Motor neuron (in vitro differentiated cells): ENCODE measurements at regions not wholly inside any gene's neighbourhood (a gene's known extent, or its start where the extent isn't known, plus 50 kb on each side); places are given as distances from the start of the nearest gene placed in this dataset.

Experiments used
- ATAC-seq, 8 experiments: fragments of 200-7000 bp; cut with Tn5 transposase; replicated peaks in 6 of 8; 2 replicates each; pipeline ENCODE4 v1.8.0; 2021; ENCODE audit warnings: mild to moderate bottlenecking in 8 of 8, moderate library complexity in 8 of 8
- H3K27ac ChIP-seq, 2 donors: fragments of 250-450 bp; sonication (Bioruptor Pico); 2 replicates each; pipeline ENCODE4 v1.9.0; 2021; ENCODE audit warnings: antibody characterized with exemption in 2 of 2, mild to moderate bottlenecking in 2 of 2, moderate library complexity in 1 of 2
- H3K4me1 ChIP-seq, 2 donors: fragments of 250-450 bp; sonication (Bioruptor Pico); replicated peaks in 1 of 2; 2 replicates each; pipeline ENCODE4 v1.6.1; 2021; ENCODE audit warnings: antibody characterized with exemption in 2 of 2, mild to moderate bottlenecking in 2 of 2, moderate library complexity in 1 of 2
- H3K4me3 ChIP-seq, 5 donors: fragments of 250-450 bp; sonication (Bioruptor Pico); 2 replicates each; pipeline ENCODE4 v1.9.0; 2021; ENCODE audit warnings: antibody characterized with exemption in 5 of 5, mild to moderate bottlenecking in 5 of 5, moderate library complexity in 4 of 5
- WGBS, 10 experiments: fragments of 450-650 bp; shearing (Covaris generic); methylation state at CpG; one replicate each; pipeline ENCODE4 v1.0.0; 2022; 5-methylcytosine and 5-hydroxymethylcytosine counted together
- in situ Hi-C, 9 experiments: fragments of 400-800 bp; cut with MboI; loops; one replicate each; pipeline ENCODE4 v1.15.0; 2021; ENCODE audit warnings: low sequenced_read_pairs in 9 of 9, low pct_unique_long_range_greater_than_20kb in 2 of 9; ENCODE audit not compliant: unreplicated experiment in 9 of 9

DNA sequence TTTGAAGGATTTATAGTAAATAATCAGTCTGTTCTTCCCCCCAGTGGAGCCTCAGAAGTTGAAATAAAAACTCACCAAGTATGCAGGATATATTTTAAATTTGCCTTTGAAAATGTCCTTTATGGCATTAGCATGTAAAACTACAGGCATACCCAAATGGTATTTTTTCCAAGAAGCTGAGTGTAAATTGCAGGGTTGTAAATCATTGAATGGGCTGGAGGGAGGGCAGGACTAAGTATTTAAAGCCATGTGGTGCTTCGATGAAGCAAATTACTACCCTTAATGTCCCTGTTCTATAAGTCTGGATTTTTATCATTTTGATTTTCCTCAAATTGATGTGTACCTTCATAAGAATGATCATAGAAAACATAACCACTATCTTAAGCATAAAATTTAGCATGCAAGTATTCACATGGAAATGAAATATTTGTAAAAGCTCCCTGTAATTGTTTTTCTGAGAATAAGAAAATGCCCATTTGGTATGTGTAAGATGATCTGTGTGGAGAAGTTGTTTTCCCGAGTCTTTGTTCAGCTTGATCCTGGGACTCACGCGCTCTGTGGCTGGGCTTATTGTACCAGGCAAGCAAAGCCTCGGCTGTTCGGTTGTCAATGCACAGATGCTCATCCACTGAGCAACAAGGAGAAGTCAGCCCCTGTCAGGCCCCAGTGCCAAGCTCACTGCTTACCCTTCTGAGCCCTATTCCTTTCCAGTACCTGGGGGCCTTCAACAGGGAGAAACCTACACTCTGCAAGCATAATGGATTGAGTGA lies 66.7 kb downstream of the CD164 start:
- Histone ChIP-seq H3K4me3 (no peak overlapping the region), H3K4me1 (peaks cover 9 to 15% of the 10 kb centered on the region in 2 donors), H3K27ac (no peak overlapping the region)
- WGBS, 10 experiments, result 20 to 100% (median 33%) methylated on average over 1 to 6 of the region's 6 CpGs; no CpG with 5 or more reads in 1 of the 10 experiments
- peak; percentile 36 to 93 (median 90) for ATAC-seq
- in situ Hi-C loops, result no loop called here

DNA sequence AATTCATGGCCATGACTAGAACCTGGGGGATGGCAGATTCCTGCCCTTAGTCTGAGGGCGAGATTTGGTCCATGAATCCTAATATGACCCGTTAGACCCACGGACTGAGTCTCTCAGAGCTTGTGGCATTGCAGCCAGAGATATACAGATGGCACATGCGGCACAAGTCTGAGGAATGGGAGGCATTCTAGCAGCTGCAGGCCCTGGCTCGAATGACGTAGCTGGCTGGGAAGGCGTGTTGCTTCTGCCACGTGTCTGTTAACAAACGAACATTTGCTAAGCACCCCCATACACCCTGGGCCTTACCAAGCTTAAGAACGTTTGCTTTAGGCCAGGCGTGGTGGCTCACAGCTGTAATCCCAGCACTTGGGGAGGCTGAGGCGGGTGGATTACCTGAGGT lies 68.0 kb downstream of the CD164 start:
- H3K4me1 ChIP-seq, result peaks cover 9 to 15% of the 10 kb centered on the region in 2 donors
- WGBS, 10 experiments, result 25 to 100% (median 86%) methylated on average over 1 to 10 of the region's 12 CpGs; no CpG with 5 or more reads in 4 of the 10 experiments
- in situ Hi-C loops, result no loop called here
- H3K4me3 ChIP-seq, result no peak overlapping the region
- no peak for ATAC-seq
- no peak overlapping the region for H3K27ac ChIP-seq

DNA sequence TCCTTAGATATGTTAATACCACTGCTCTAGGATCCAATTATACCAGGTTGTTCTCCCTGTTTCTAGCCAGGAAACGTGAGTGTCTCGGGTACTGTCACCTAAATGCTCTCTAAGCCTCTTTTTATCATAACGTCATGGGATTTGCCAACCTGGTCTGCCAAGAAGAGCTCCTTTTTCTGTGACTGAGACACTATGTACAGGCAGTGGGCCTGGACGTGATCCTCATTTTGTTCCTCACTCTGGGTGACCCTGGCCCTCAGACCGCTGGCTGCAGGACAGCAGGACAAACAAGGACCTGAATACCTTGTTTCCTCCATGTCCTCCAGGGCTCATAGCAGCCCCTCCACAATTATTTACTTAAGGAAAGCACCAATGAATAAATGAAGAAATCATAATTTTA lies 69.1 kb downstream of the CD164 start:
- WGBS, 10 experiments, result 78 to 100% (median 91%) methylated on average over 2 to 5 of the region's 5 CpGs; no CpG with 5 or more reads in 5 of the 10 experiments
- in situ Hi-C loops, result no loop called here
- no peak overlapping the region for H3K27ac ChIP-seq
- H3K4me3 ChIP-seq, result no peak overlapping the region
- no peak for ATAC-seq
- H3K4me1 ChIP-seq, result peaks cover 9 to 15% of the 10 kb centered on the region in 2 donors

DNA sequence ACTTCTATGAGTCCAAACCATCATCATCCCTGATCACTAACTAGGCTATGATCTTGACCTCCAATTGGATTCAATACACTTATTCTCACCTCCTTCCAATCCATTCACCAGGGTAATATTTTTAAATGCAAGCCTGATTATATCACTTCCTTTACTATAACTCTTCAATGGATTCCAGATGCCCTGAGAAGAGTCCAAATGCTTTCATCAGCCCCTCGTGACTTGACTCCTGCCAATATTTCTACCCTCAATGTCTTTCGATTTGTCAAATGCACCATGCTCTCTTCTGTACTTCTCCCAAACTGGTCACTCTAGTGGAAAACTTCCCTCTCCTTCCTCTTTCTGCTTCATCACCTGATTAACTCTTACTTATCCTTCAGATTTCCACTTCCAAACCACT lies 70.8 kb downstream of the CD164 start:
- ATAC-seq, result no peak
- H3K27ac ChIP-seq, result no peak overlapping the region
- H3K4me1 ChIP-seq, result peaks cover 9 to 15% of the 10 kb centered on the region in 2 donors
- WGBS, 10 experiments, result 23 to 91% (median 63%) methylated on average over 1 to 2 of the region's 2 CpGs; no CpG with 5 or more reads in 2 of the 10 experiments
- no peak overlapping the region for H3K4me3 ChIP-seq
- in situ Hi-C loops, result no loop called here

GRCh38 chr6:109309917-109310316 lies 72.3 kb downstream of the CD164 start:
- Histone ChIP-seq H3K27ac (no peak overlapping the region), H3K4me3 (no peak overlapping the region), H3K4me1 (peaks cover 0 to 3% of the 10 kb centered on the region in 2 donors)
- no peak for ATAC-seq
- in situ Hi-C loops, result no loop called here
- 71 to 100% (median 100%) methylated on average over 1 to 4 of the region's 5 CpGs; no CpG with 5 or more reads in 1 of the 10 experiments for WGBS, 10 experiments

- Histone ChIP-seq H3K4me1 (no peaks in the 10 kb centered on the region), H3K4me3 (no peak overlapping the region), H3K27ac (no peak overlapping the region)
- in situ Hi-C loops, result no loop called here
- 20 to 100% (median 80%) methylated on average over 1 to 5 of the region's 5 CpGs for WGBS, 10 experiments
- ATAC-seq, result peak in 2 of 8 experiments; percentile 88 to 91
Observed at GRCh38 chr6:109308018-109308492, 74.2 kb downstream of the CD164 start.

- no peak overlapping the region for H3K27ac ChIP-seq
- no peak overlapping the region for H3K4me3 ChIP-seq
- H3K4me1 ChIP-seq, result no peaks in the 10 kb centered on the region
- ATAC-seq, result no peak
- 93 to 100% (median 100%) methylated on average over 1 to 2 of the region's 2 CpGs; no CpG with 5 or more reads in 3 of the 10 experiments for WGBS, 10 experiments
- in situ Hi-C loops, result no loop called here
Observed at GRCh38 chr6:109306733-109307132, 75.5 kb downstream of the CD164 start.

GRCh38 chr6:109305028-109305427 lies 77.2 kb downstream of the CD164 start:
- no peak for ATAC-seq
- in situ Hi-C loops, result no loop called here
- Histone ChIP-seq H3K4me1 (peaks cover 6 to 7% of the 10 kb centered on the region in 2 donors), H3K27ac (no peak overlapping the region), H3K4me3 (no peak overlapping the region)

DNA sequence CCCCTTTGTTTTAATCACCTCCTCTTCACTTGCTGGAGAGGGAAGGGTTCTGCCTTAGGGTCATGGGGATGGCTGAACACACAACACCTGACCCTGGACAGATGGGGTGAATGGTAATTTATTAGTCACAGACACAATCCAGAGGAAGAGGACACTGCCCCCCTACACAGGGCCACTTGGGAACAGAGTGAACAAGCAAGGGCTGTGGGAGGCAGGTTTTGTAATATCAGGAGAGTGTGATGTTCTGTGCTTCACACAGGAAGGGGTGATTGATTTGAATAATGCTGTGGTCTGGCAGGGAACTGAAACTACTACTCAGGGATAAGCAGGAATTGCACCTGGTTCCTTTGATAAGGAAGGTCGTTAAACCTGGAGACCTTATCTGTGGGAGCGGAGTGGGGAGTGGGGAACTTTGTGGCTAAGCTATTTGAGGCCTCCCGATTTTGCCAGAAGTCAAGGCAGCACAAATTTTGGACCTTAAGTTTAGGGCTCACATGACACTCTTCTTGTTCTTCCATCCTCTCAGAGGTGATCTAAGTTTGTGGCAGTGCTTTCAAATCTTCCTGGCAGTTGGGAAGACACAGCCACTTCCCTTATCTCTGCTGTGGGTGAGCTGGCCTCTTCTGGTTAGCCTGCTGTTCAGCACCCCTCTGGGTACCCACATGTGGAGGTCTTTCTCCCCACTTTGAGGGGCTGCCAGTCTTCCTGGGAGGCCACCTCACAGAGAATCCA lies 77.8 kb downstream of the CD164 start:
- 17 to 70% (median 50%) methylated on average over 1 to 3 of the region's 3 CpGs; no CpG with 5 or more reads in 3 of the 10 experiments for WGBS, 10 experiments
- Histone ChIP-seq H3K4me1 (peaks cover 6 to 9% of the 10 kb centered on the region in 2 donors), H3K4me3 (no peak overlapping the region), H3K27ac (no peak overlapping the region)
- in situ Hi-C loops, result no loop called here
- peak in 3 of 8 experiments; percentile 6 to 68 (median 60) for ATAC-seq

- Histone ChIP-seq H3K4me3 (no peak overlapping the region), H3K4me1 (peaks cover 10 to 15% of the 10 kb centered on the region in 2 donors), H3K27ac (no peak overlapping the region)
- peak in 3 of 8 experiments; percentile 15 to 75 (median 69) for ATAC-seq
- in situ Hi-C loops, result no loop called here
- WGBS, 10 experiments, result 42 to 100% (median 83%) methylated on average over 1 to 6 of the region's 6 CpGs; no CpG with 5 or more reads in 2 of the 10 experiments
Observed at GRCh38 chr6:109303640-109304283, 78.5 kb downstream of the CD164 start.

GRCh38 chr6:109303164-109303563 lies 79.1 kb downstream of the CD164 start:
- Histone ChIP-seq H3K27ac (no peak overlapping the region), H3K4me3 (no peak overlapping the region), H3K4me1 (peaks cover 10 to 15% of the 10 kb centered on the region in 2 donors)
- in situ Hi-C loops, result no loop called here
- no peak for ATAC-seq
- 55 to 100% (median 90%) methylated on average over 1 to 3 of the region's 4 CpGs; no CpG with 5 or more reads in 1 of the 10 experiments for WGBS, 10 experiments

- Histone ChIP-seq H3K27ac (no peak overlapping the region), H3K4me1 (peaks cover 10 to 15% of the 10 kb centered on the region in 2 donors), H3K4me3 (no peak overlapping the region)
- in situ Hi-C loops, result no loop called here
- 74 to 97% (median 87%) methylated on average over 1 to 4 of the region's 4 CpGs; no CpG with 5 or more reads in 2 of the 10 experiments for WGBS, 10 experiments
- no peak for ATAC-seq
Observed at GRCh38 chr6:109302176-109302575, 80.1 kb downstream of the CD164 start.

- Histone ChIP-seq H3K27ac (no peak overlapping the region), H3K4me1 (peaks cover 14 to 15% of the 10 kb centered on the region in 2 donors), H3K4me3 (no peak overlapping the region)
- in situ Hi-C loops, result no loop called here
- peak in 1 of 8 experiments; percentile 60 for ATAC-seq
- WGBS, 10 experiments, result 29 to 100% (median 73%) methylated on average over 1 to 2 of the region's 2 CpGs; no CpG with 5 or more reads in 4 of the 10 experiments
Observed at GRCh38 chr6:109301418-109301817, 80.8 kb downstream of the CD164 start.
